H1 (cell line): ENCODE measurements at regions not wholly inside any gene's neighbourhood (a gene's known extent, or its start where the extent isn't known, plus 50 kb on each side); places are given as distances from the start of the nearest gene placed in this dataset.

Experiments used
- CTCF ChIA-PET: fragments of 300-600 bp; sonication (Branson Sonifier 250); formaldehyde crosslinking; loops from one replicate; lab custom pipeline; 2021; ENCODE audit not compliant: partially characterized antibody; lab: Charles Lee
- POLR2A ChIA-PET: fragments of 300-600 bp; sonication (Branson Sonifier 250); formaldehyde crosslinking; loops from one replicate; lab custom pipeline; 2021; ENCODE audit warnings: inconsistent platforms; ENCODE audit not compliant: partially characterized antibody; lab: Charles Lee
- DNase-seq, 2 experiments: peaks; one replicate each; pipeline versions ENCODE4 v3.0.0 to v3.0.0-alpha.2; 2010 to 2022; ENCODE audit warnings: low spot score in 2 of 2, low read depth in 1 of 2, mixed read lengths in 1 of 2
- FAIRE-seq: peaks from 2 replicates; lab custom pipeline; 2011; peaks lifted over from hg19 to GRCh38; lab: Jason Lieb, UNC
- H2AFZ ChIP-seq: 2 replicates; pipeline ENCODE4 v1.8.1; 2012; ENCODE audit warnings: low read length, inconsistent platforms
- H2AK5ac ChIP-seq: 2 replicates; pipeline ENCODE4 v1.6.1; 2013; ENCODE audit warnings: low read depth, low read length
- H2BK120ac ChIP-seq: replicated peaks from 2 replicates; pipeline ENCODE3; 2013; ENCODE audit warnings: low read depth, low read length, inconsistent platforms
- H2BK12ac ChIP-seq: 2 replicates; pipeline ENCODE4 v1.6.1; 2013; ENCODE audit warnings: low read depth, low read length
- H2BK15ac ChIP-seq: 2 replicates; pipeline ENCODE4 v1.6.1; 2013; ENCODE audit warnings: low read length
- H2BK20ac ChIP-seq: 2 replicates; pipeline ENCODE4 v1.6.1; 2013; ENCODE audit warnings: low read length
- H2BK5ac ChIP-seq: 2 replicates; pipeline ENCODE4 v1.6.1; 2013; ENCODE audit warnings: low read depth, low read length
- H3K14ac ChIP-seq: 2 replicates; pipeline ENCODE4 v1.6.1; 2013; ENCODE audit warnings: inconsistent platforms; ENCODE audit not compliant: insufficient read length
- H3K18ac ChIP-seq: 2 replicates; pipeline ENCODE4 v1.6.1; 2013; ENCODE audit warnings: low read length; ENCODE audit errors: extremely low read depth
- H3K23ac ChIP-seq: 2 replicates; pipeline ENCODE4 v1.6.1; 2013; ENCODE audit warnings: inconsistent platforms; ENCODE audit not compliant: insufficient read length
- H3K23me2 ChIP-seq: 2 replicates; pipeline ENCODE4 v1.6.1; 2013; ENCODE audit warnings: low read depth, low read length
- H3K27ac ChIP-seq: 2 replicates; pipeline ENCODE4 v1.6.1; 2011; ENCODE audit warnings: low read depth, low read length, inconsistent platforms
- H3K27me3 ChIP-seq, 4 experiments: replicated peaks in 1 of 4; 1 replicate in 1 of 4; 2 replicates in 3 of 4; pipeline versions ENCODE4 v1.6.1 to v1.8.1; 2011 to 2013; ENCODE audit warnings: low read length in 3 of 4, mild to moderate bottlenecking in 3 of 4, inconsistent platforms in 2 of 4, mixed read lengths in 2 of 4, moderate library complexity in 1 of 4; ENCODE audit not compliant: control insufficient read depth in 3 of 4, insufficient read depth in 3 of 4; ENCODE audit errors: extremely low read depth in 1 of 4
- H3K36me3 ChIP-seq, 4 experiments: 2 replicates each; pipeline versions ENCODE4 v1.6.1 to v1.8.1; 2011 to 2013; ENCODE audit warnings: mild to moderate bottlenecking in 4 of 4, low read length in 3 of 4, moderate library complexity in 2 of 4, control low read depth in 1 of 4, inconsistent platforms in 1 of 4; ENCODE audit not compliant: insufficient read depth in 4 of 4, control insufficient read depth in 2 of 4
- H3K4ac ChIP-seq: replicated peaks from 2 replicates; pipeline ENCODE3; 2013; ENCODE audit warnings: low read length, low read depth, mixed read lengths, inconsistent platforms; ENCODE audit not compliant: insufficient read length
- H3K4me1 ChIP-seq, 4 experiments: replicated peaks in 1 of 4; 1 replicate in 1 of 4; 2 replicates in 3 of 4; pipeline versions ENCODE4 v1.6.1 to v1.8.1; 2011 to 2013; ENCODE audit warnings: low read length in 3 of 4, inconsistent platforms in 2 of 4, mixed read lengths in 1 of 4; ENCODE audit not compliant: insufficient read depth in 4 of 4, control insufficient read depth in 3 of 4
- H3K4me2 ChIP-seq, 2 experiments: 2 replicates each; pipeline versions ENCODE4 v1.6.1 to v1.8.1; 2011 to 2013; ENCODE audit warnings: low read depth in 2 of 2, low read length in 2 of 2, control low read depth in 1 of 2, inconsistent platforms in 1 of 2, mild to moderate bottlenecking in 1 of 2; ENCODE audit not compliant: insufficient read depth in 1 of 2
- H3K4me3 ChIP-seq, 4 experiments: fragments of 200-600, 300-600 bp in 1 of 4; sonication (generic), shearing (Covaris generic), sonication (Bioruptor Twin) in 1 of 4; 2 replicates each; pipeline versions ENCODE4 v1.5.1 to v1.8.1; 2011 to 2016; ENCODE audit warnings: low read length in 4 of 4, low read depth in 3 of 4, control low read depth in 2 of 4, inconsistent platforms in 2 of 4, mild to moderate bottlenecking in 2 of 4, mixed read lengths in 1 of 4, moderate library complexity in 1 of 4; ENCODE audit not compliant: insufficient read depth in 2 of 4; ENCODE audit errors: extremely low read depth in 1 of 4
- H3K56ac ChIP-seq: replicated peaks from 2 replicates; pipeline ENCODE3; 2013; ENCODE audit warnings: low read depth, mild to moderate bottlenecking, mixed read lengths, low read length, inconsistent platforms; ENCODE audit not compliant: insufficient read length
- H3K79me1 ChIP-seq: 2 replicates; pipeline ENCODE4 v1.6.1; 2013; ENCODE audit warnings: low read depth, low read length, control low read depth
- H3K79me2 ChIP-seq, 2 experiments: 2 replicates each; pipeline versions ENCODE4 v1.6.1 to v1.8.1; 2012 to 2013; ENCODE audit warnings: low read length in 2 of 2, mild to moderate bottlenecking in 2 of 2, inconsistent platforms in 1 of 2; ENCODE audit not compliant: insufficient read depth in 2 of 2, control insufficient read depth in 1 of 2
- H3K9ac ChIP-seq, 4 experiments: replicated peaks in 1 of 4; 1 replicate in 1 of 4; 2 replicates in 3 of 4; pipeline versions ENCODE4 v1.6.1 to v1.8.1; 2011 to 2013; ENCODE audit warnings: low read depth in 3 of 4, low read length in 3 of 4, control low read depth in 2 of 4, mild to moderate bottlenecking in 2 of 4, moderate library complexity in 2 of 4, inconsistent platforms in 1 of 4; ENCODE audit errors: extremely low read depth in 1 of 4
- H3K9me3 ChIP-seq, 2 experiments: 2 replicates each; pipeline versions ENCODE4 v1.6.1 to v1.8.1; 2012 to 2013; ENCODE audit warnings: mild to moderate bottlenecking in 2 of 2, moderate library complexity in 2 of 2, control low read depth in 1 of 2, inconsistent platforms in 1 of 2, low read depth in 1 of 2, low read length in 1 of 2, mixed read lengths in 1 of 2; ENCODE audit not compliant: insufficient read depth in 2 of 2
- H4K20me1 ChIP-seq, 2 experiments: replicated peaks in 1 of 2; 2 replicates each; pipeline versions ENCODE3 to v1.8.1; 2011 to 2013; ENCODE audit warnings: inconsistent platforms in 2 of 2, low read length in 2 of 2, mild to moderate bottlenecking in 1 of 2; ENCODE audit not compliant: insufficient read depth in 2 of 2, control insufficient read depth in 1 of 2
- H4K5ac ChIP-seq: 2 replicates; pipeline ENCODE4 v1.6.1; 2013; ENCODE audit warnings: low read length, low read depth, mixed read lengths, inconsistent platforms; ENCODE audit not compliant: insufficient read length
- H4K8ac ChIP-seq: 2 replicates; pipeline ENCODE4 v1.8.0; 2013; ENCODE audit warnings: mild to moderate bottlenecking, moderate library complexity, low read length, inconsistent platforms; ENCODE audit not compliant: insufficient read depth; ENCODE audit errors: extremely low read depth
- H4K91ac ChIP-seq: replicated peaks from 2 replicates; pipeline ENCODE3; 2013; ENCODE audit warnings: low read length, mixed read lengths, inconsistent platforms; ENCODE audit not compliant: insufficient read length
- ATF3 ChIP-seq: IDR thresholded peaks from 2 replicates; pipeline ENCODE4 v1.6.1; 2011; ENCODE audit warnings: low read depth, mild to moderate bottlenecking, low read length; ENCODE audit not compliant: insufficient read depth
- CEBPB ChIP-seq: IDR thresholded peaks from 2 replicates; pipeline ENCODE4 v1.6.1; 2012; ENCODE audit warnings: low read depth, low read length
- HDAC2 ChIP-seq, 2 experiments: fragments of 300-600 bp in 1 of 2; sonication (generic) in 1 of 2; IDR thresholded peaks; 2 replicates each; pipeline ENCODE4 v1.6.1; 2011 to 2012; ENCODE audit warnings: low read depth in 2 of 2, low read length in 2 of 2, mild to moderate bottlenecking in 2 of 2, moderate library complexity in 2 of 2, borderline replicate concordance in 1 of 2, inconsistent platforms in 1 of 2
- KDM4A ChIP-seq: IDR thresholded peaks from one replicate; pipeline ENCODE4 v1.7.1; 2012; ENCODE audit warnings: low read depth, mild to moderate bottlenecking, moderate library complexity, low read length, inconsistent platforms; ENCODE audit not compliant: severe bottlenecking
- MAX ChIP-seq: IDR thresholded peaks from 2 replicates; pipeline ENCODE4 v1.6.1; 2012; ENCODE audit warnings: inconsistent platforms
- RNF2 ChIP-seq: fragments of 200-900, 300-1000 bp; sonication (generic); IDR thresholded peaks from 2 replicates; pipeline ENCODE4 v1.7.1; 2016; ENCODE audit warnings: borderline replicate concordance, low read depth, mild to moderate bottlenecking, antibody characterized with exemption, low read length; ENCODE audit not compliant: poor library complexity, severe bottlenecking; ENCODE audit errors: missing control alignments
- SIN3A ChIP-seq, 2 experiments: IDR thresholded peaks in 1 of 2; conservative IDR thresholded peaks in 1 of 2; 2 replicates each; pipeline ENCODE4 v1.6.1; 2011 to 2012; ENCODE audit warnings: low read length in 2 of 2, improper control_type of control experiment in 1 of 2, low read depth in 1 of 2, mild to moderate bottlenecking in 1 of 2
- SP4 ChIP-seq: IDR thresholded peaks from 2 replicates; pipeline ENCODE4 v1.6.1; 2012; ENCODE audit warnings: low read length, inconsistent platforms
- TAF1 ChIP-seq: IDR thresholded peaks from 2 replicates; pipeline ENCODE4 v1.6.1; 2011; ENCODE audit warnings: mild to moderate bottlenecking, low read depth, low read length
- TEAD4 ChIP-seq: IDR thresholded peaks from 2 replicates; pipeline ENCODE4 v1.6.1; 2012; ENCODE audit warnings: low read depth, low read length, inconsistent platforms, mixed read lengths
- WGBS, 2 experiments: shearing (Covaris generic) in 1 of 2; methylation state at CpG; one replicate each; pipeline versions ENCODE4 v1.1.6 to v1.1.7; 2013 to 2015; ENCODE audit warnings: low lambda C conversion rate in 2 of 2, mixed read lengths in 2 of 2, inconsistent platforms in 1 of 2, low coverage in 1 of 2, missing lambda C conversion rate in 1 of 2; ENCODE audit not compliant: insufficient replicate concordance in 2 of 2, insufficient coverage in 1 of 2, insufficient read length in 1 of 2; ENCODE audit errors: extremely low coverage in 1 of 2, missing lambda C conversion rate in 1 of 2; 5-methylcytosine and 5-hydroxymethylcytosine counted together

GRCh38 chr10:3926675-3927525, 141.9 kb upstream of the KLF6 start:
- H3K79me2 ChIP-seq = no peaks in the 10 kb centered on the region
- H3K4me2 ChIP-seq = no peak overlapping the region
- H4K91ac ChIP-seq = no peak overlapping the region
- 78% methylated on average over 18 of the region's 18 CpGs; no CpG with 5 or more reads in 1 of the 2 experiments for WGBS, 2 experiments
- H3K14ac ChIP-seq = no peak overlapping the region
- H3K4ac ChIP-seq = no peak overlapping the region
- no peak overlapping the region for H2BK5ac ChIP-seq
- ChIA-PET POLR2A (no interaction called here), CTCF (interaction anchor here (1.8 kb wide), 1 partner anchor 8 kb away, joined by 4 read pairs; no protein-coding TSS in a partner anchor)
- no peaks in the 10 kb centered on the region for H4K20me1 ChIP-seq
- FAIRE-seq (no peak), DNase-seq (no peak)
- no peak overlapping the region for H2BK120ac ChIP-seq
- H3K56ac ChIP-seq = no peak overlapping the region
- no peaks in the 10 kb centered on the region for H3K4me1 ChIP-seq
- no peak overlapping the region for H3K18ac ChIP-seq
- no peak overlapping the region for H3K23ac ChIP-seq
- no peak overlapping the region for H3K27ac ChIP-seq
- no peaks in the 10 kb centered on the region for H3K9me3 ChIP-seq
- no peak overlapping the region for H4K5ac ChIP-seq
- H3K23me2 ChIP-seq = no peaks in the 10 kb centered on the region
- H2BK12ac ChIP-seq = no peak overlapping the region
- H3K79me1 ChIP-seq = no peaks in the 10 kb centered on the region
- no peak overlapping the region for H2AFZ ChIP-seq
- no peak overlapping the region for H3K9ac ChIP-seq
- TF ChIP-seq HDAC2 (IDR thresholded peaks at IDR 0.05; ENCODE audit: borderline replicate concordance in 1 of 2, low read depth in 2 of 2, low read length in 2 of 2) (no peak), MAX (no peak), SIN3A (conservative IDR thresholded peaks at IDR 0.05 in 1 of 2, IDR thresholded peaks at IDR 0.05 in 1 of 2; ENCODE audit: low read depth in 1 of 2, low read length in 2 of 2) (no peak), ATF3 (no peak), SP4 (no peak), RNF2 (no peak), KDM4A (no peak), CEBPB (no peak), TAF1 (no peak), TEAD4 (no peak)
- no peak overlapping the region for H2BK20ac ChIP-seq
- no peak overlapping the region for H2AK5ac ChIP-seq
- H3K36me3 ChIP-seq = no peaks in the 10 kb centered on the region
- H2BK15ac ChIP-seq = no peak overlapping the region
- H4K8ac ChIP-seq = no peak overlapping the region
- no peaks in the 10 kb centered on the region for H3K27me3 ChIP-seq
- H3K4me3 ChIP-seq = no peak overlapping the region
